Neural cell (in vitro differentiated cells): ENCODE measurements at regions not wholly inside any gene's neighbourhood (a gene's known extent, or its start where the extent isn't known, plus 50 kb on each side); places are given as distances from the start of the nearest gene placed in this dataset.

ENCODE experiments used
- EP300 ChIP-seq: fragments of 450-650 bp; conservative IDR thresholded peaks from 2 replicates; pipeline ENCODE4 v1.6.1; 2014; ENCODE audit warnings: antibody characterized with exemption, mild to moderate bottlenecking, moderate library complexity; ENCODE audit not compliant: poor library complexity, severe bottlenecking
- EZH2 ChIP-seq: fragments of 200-600, 300-800 bp; shearing (Covaris generic), sonication (generic); IDR thresholded peaks from 2 replicates; pipeline ENCODE4 v1.6.1; 2014; ENCODE audit warnings: antibody characterized with exemption, low read length, borderline replicate concordance, mild to moderate bottlenecking; ENCODE audit not compliant: insufficient read depth, poor library complexity, severe bottlenecking
- MXI1 ChIP-seq: fragments of 450-650 bp; conservative IDR thresholded peaks from 2 replicates; pipeline ENCODE4 v1.6.1; 2014; ENCODE audit warnings: antibody characterized with exemption, mild to moderate bottlenecking; ENCODE audit not compliant: poor library complexity, severe bottlenecking
- POLR2AphosphoS5 ChIP-seq: IDR thresholded peaks from 2 replicates; pipeline ENCODE4 v1.6.1; 2012
- RAD21 ChIP-seq: fragments of 450-650 bp; conservative IDR thresholded peaks from 2 replicates; pipeline ENCODE4 v1.6.1; 2014; ENCODE audit warnings: antibody characterized with exemption, mild to moderate bottlenecking, moderate library complexity
- TAF1 ChIP-seq: IDR thresholded peaks from 2 replicates; pipeline ENCODE4 v1.6.1; 2012; ENCODE audit warnings: low read depth
- TF ChIP-seq, protein P1 (sequence below): fragments of 450-650 bp; IDR thresholded peaks from 2 replicates; pipeline ENCODE4 v1.5.1; 2014; ENCODE audit warnings: antibody characterized with exemption, mild to moderate bottlenecking, moderate library complexity; ENCODE audit not compliant: poor library complexity, severe bottlenecking
- TF ChIP-seq, protein P2 (sequence below): IDR thresholded peaks from 2 replicates; pipeline ENCODE4 v1.6.1; 2012; ENCODE audit warnings: borderline replicate concordance

DNA sequence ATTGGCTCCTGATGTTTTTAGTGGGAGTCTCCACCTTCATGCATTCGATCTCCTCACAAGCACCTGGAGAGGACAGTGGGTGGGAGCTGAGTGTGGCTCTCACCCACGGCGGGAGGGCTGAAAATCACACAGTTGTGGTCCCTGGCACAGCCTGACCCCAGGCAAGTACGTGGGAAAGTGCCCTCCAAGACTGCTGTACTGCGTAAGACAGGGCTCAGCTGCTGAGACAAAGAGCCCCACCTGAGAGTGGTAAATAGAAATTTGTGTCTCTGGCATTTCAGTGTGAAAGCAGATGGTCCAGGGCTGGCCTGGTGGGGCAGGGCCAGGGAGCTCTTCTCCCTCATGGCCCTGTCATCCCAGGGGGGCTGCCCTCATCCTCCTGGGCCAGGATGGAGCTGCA lies 77.4 kb upstream of the IQSEC1 start:
- TF ChIP-seq TAF1 (no peak), EZH2 (no peak), POLR2AphosphoS5 (no peak), MXI1 (no peak), EP300 (no peak), RAD21 (no peak)
- TF ChIP-seq, protein P1, sequence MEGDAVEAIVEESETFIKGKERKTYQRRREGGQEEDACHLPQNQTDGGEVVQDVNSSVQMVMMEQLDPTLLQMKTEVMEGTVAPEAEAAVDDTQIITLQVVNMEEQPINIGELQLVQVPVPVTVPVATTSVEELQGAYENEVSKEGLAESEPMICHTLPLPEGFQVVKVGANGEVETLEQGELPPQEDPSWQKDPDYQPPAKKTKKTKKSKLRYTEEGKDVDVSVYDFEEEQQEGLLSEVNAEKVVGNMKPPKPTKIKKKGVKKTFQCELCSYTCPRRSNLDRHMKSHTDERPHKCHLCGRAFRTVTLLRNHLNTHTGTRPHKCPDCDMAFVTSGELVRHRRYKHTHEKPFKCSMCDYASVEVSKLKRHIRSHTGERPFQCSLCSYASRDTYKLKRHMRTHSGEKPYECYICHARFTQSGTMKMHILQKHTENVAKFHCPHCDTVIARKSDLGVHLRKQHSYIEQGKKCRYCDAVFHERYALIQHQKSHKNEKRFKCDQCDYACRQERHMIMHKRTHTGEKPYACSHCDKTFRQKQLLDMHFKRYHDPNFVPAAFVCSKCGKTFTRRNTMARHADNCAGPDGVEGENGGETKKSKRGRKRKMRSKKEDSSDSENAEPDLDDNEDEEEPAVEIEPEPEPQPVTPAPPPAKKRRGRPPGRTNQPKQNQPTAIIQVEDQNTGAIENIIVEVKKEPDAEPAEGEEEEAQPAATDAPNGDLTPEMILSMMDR = no peak
- TF ChIP-seq, protein P2, sequence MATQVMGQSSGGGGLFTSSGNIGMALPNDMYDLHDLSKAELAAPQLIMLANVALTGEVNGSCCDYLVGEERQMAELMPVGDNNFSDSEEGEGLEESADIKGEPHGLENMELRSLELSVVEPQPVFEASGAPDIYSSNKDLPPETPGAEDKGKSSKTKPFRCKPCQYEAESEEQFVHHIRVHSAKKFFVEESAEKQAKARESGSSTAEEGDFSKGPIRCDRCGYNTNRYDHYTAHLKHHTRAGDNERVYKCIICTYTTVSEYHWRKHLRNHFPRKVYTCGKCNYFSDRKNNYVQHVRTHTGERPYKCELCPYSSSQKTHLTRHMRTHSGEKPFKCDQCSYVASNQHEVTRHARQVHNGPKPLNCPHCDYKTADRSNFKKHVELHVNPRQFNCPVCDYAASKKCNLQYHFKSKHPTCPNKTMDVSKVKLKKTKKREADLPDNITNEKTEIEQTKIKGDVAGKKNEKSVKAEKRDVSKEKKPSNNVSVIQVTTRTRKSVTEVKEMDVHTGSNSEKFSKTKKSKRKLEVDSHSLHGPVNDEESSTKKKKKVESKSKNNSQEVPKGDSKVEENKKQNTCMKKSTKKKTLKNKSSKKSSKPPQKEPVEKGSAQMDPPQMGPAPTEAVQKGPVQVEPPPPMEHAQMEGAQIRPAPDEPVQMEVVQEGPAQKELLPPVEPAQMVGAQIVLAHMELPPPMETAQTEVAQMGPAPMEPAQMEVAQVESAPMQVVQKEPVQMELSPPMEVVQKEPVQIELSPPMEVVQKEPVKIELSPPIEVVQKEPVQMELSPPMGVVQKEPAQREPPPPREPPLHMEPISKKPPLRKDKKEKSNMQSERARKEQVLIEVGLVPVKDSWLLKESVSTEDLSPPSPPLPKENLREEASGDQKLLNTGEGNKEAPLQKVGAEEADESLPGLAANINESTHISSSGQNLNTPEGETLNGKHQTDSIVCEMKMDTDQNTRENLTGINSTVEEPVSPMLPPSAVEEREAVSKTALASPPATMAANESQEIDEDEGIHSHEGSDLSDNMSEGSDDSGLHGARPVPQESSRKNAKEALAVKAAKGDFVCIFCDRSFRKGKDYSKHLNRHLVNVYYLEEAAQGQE = no peak
